Tibial nerve (tissue), 4 donors: ENCODE measurements at regions not wholly inside any gene's neighbourhood (a gene's known extent, or its start where the extent isn't known, plus 50 kb on each side); places are given as distances from the start of the nearest gene placed in this dataset.

Experiments
- DNase-seq, 2 donors: peaks; one replicate each; pipeline ENCODE4 v3.0.0-alpha.2; 2019; ENCODE audit warnings: low spot score in 2 of 2
- H3K27ac ChIP-seq, 4 donors: fragments of 200-600 bp; sonication (generic) in 3 of 4; one replicate each; pipeline ENCODE4 v1.5.1; 2017 to 2019; ENCODE audit warnings: mild to moderate bottlenecking in 1 of 4
- H3K27me3 ChIP-seq, 2 donors: fragments of 200-600 bp; sonication (generic) in 1 of 2; one replicate each; pipeline versions ENCODE4 v1.5.1 to v1.6.0; 2017 to 2019
- H3K36me3 ChIP-seq, 3 donors: fragments of 200-600 bp; sonication (generic); one replicate each; pipeline ENCODE4 v1.5.1; 2018 to 2019
- H3K4me1 ChIP-seq, 4 donors: fragments of 200-600 bp; sonication (generic) in 3 of 4; one replicate each; pipeline ENCODE4 v1.5.1; 2017 to 2019
- H3K4me3 ChIP-seq, 4 donors: fragments of 200-600 bp; sonication (generic) in 3 of 4; one replicate each; pipeline ENCODE4 v1.5.1; 2017 to 2019; ENCODE audit warnings: mild to moderate bottlenecking in 1 of 4, moderate library complexity in 1 of 4
- H3K9me3 ChIP-seq, 4 donors: fragments of 200-600 bp; sonication (generic) in 3 of 4; one replicate each; pipeline ENCODE4 v1.5.1; 2017 to 2019
- EP300 ChIP-seq, 2 donors: sonication (generic); formaldehyde crosslinking; IDR thresholded peaks; one replicate each; pipeline ENCODE4 v1.6.1; 2017; ENCODE audit warnings: antibody characterized with exemption in 2 of 2, mild to moderate bottlenecking in 1 of 2
- POLR2A ChIP-seq, 2 donors: fragments of 450-650 bp; IDR thresholded peaks; one replicate each; pipeline ENCODE4 v1.6.1; 2017; ENCODE audit warnings: antibody characterized with exemption in 2 of 2, mild to moderate bottlenecking in 2 of 2, moderate library complexity in 2 of 2
- WGBS, 2 donors: methylation state at CpG; one replicate each; pipeline ENCODE4 v1.1.5; 2018; 5-methylcytosine and 5-hydroxymethylcytosine counted together
- TF ChIP-seq, protein P1 (sequence below), 5 experiments: fragments of 200-600 bp in 3 of 5; fragments of 450-650 bp in 2 of 5; sonication (generic) in 3 of 5; IDR thresholded peaks; one replicate each; pipeline ENCODE4 v1.5.1; 2016 to 2019; ENCODE audit warnings: antibody characterized with exemption in 5 of 5, mild to moderate bottlenecking in 3 of 5, moderate library complexity in 2 of 5

DNA sequence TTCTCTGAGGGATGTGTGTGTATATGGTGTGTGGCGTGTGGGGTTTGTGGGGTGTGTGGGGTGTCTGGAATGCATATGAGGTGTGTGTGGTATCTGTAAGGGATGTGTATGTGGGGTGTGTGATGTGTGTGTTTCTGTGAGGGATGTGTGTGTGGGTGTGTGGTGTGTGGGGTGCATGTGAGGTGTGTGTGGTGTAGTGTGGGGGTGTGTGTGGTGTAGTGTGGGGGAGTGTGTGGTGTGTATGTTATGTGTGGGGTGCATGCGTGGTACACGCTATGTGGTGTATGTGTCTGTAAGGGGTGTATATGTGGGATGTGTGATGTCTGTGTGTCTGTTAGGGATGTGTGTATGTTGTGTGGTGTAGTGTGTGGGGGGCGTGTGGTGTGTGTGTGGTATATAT is 300.0 kb downstream of the FGF9 start:
- TF ChIP-seq, protein P1, sequence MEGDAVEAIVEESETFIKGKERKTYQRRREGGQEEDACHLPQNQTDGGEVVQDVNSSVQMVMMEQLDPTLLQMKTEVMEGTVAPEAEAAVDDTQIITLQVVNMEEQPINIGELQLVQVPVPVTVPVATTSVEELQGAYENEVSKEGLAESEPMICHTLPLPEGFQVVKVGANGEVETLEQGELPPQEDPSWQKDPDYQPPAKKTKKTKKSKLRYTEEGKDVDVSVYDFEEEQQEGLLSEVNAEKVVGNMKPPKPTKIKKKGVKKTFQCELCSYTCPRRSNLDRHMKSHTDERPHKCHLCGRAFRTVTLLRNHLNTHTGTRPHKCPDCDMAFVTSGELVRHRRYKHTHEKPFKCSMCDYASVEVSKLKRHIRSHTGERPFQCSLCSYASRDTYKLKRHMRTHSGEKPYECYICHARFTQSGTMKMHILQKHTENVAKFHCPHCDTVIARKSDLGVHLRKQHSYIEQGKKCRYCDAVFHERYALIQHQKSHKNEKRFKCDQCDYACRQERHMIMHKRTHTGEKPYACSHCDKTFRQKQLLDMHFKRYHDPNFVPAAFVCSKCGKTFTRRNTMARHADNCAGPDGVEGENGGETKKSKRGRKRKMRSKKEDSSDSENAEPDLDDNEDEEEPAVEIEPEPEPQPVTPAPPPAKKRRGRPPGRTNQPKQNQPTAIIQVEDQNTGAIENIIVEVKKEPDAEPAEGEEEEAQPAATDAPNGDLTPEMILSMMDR (IDR thresholded peaks at IDR 0.05) = no peak
- TF ChIP-seq EP300 (IDR thresholded peaks at IDR 0.05) (no peak), POLR2A (IDR thresholded peaks at IDR 0.05) (no peak)
- 93 to 96% methylated on average over 4 of the region's 4 CpGs for WGBS, 2 donors

DNA sequence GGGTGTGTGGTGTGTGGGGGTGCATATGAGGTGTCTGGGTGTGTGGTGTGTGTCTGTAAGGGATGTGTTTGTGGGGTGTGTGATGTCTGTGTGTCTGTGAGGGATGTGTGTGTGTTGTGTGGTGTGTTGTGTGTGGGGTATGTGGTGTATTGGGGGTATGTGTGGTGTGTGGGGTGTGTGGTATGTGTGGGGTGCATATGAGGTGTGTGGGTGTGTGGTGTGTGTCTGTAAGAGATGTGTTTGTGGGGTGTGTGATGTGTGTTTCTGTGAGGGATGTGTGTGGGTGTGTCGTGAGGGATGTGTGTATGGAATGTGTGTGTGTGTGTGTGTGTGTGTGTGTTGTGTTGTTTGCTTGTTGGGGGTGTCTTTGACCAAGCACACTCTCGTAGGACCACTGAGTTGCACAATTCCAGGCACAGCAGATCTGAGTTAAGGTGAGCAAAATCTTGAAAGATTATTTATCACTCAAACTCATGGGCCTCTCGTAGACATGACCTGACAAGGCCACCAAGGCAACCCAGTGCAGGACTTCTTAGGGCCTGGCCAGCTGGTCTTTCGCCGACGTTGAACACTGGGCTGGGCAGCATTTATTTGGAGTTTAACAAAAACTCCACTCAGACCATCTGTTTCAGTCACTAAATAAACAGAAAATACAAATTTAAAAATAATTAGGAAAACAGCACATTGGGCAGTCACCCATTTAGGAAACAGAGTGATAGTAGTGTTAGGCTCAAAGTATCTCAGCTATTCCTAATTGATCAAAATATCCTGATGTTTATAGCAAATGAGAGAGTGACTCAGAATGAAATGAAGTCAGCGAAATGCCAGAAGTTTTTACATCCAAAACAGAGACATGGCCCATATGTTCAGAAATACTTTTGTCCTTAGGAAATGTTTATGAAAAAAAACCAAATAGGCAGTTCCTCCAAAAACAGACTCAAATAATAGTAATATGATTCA is 301.1 kb downstream of the FGF9 start:
- TF ChIP-seq, protein P1 (IDR thresholded peaks at IDR 0.05) = no peak
- TF ChIP-seq POLR2A (IDR thresholded peaks at IDR 0.05) = no peak
- TF ChIP-seq EP300 (IDR thresholded peaks at IDR 0.05) = no peak

More for the DNA sequence above, 300.0 kb downstream of the FGF9 start:
- Histone ChIP-seq H3K4me1 (no peaks in the 10 kb centered on the region), H3K36me3 (no peaks in the 10 kb centered on the region), H3K27me3 (no peaks in the 10 kb centered on the region), H3K9me3 (no peaks in the 10 kb centered on the region), H3K4me3 (no peak overlapping the region), H3K27ac (no peak overlapping the region)
- no peak for DNase-seq

DNA sequence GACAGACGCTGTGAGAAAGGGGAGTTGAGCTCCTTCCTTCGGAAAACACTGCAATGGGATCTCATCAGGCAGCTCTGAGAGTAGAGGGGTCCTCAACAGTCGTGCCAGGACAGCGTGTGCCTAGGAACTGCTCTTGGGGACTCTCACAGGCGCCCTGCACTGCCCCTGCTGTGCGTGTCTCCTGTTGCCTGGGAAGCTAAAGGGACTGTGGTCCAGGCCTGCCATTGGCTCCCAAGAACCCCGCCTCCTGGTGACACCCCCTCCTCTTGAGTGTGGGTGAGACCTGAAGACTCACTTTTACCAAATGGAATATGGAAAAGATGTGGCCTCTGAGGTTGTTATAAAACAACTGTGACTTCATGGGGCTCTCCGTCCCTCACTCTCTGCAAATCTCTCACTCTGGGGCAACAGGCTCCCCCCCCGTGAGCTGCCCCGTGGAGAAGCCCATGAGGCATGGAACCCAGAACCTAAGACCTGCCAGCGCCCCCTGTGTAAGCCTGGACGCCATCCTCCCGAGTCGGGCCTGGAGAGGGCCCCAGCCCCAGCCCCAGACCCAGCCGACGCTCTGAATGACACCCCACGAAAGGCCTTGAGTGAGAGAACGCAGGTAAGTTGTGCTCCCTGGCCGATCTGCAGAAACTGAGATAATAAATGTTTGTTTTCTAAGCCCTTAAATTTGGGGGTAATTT is 302.7 kb downstream of the FGF9 start:
- Histone ChIP-seq H3K4me1 (no peaks in the 10 kb centered on the region), H3K27ac (no peak overlapping the region), H3K36me3 (no peaks in the 10 kb centered on the region), H3K4me3 (no peak overlapping the region), H3K27me3 (no peaks in the 10 kb centered on the region), H3K9me3 (no peaks in the 10 kb centered on the region)
- no peak for DNase-seq
- 90 to 93% methylated on average over 17 to 19 of the region's 19 CpGs for WGBS, 2 donors
- TF ChIP-seq EP300 (IDR thresholded peaks at IDR 0.05) (no peak), POLR2A (IDR thresholded peaks at IDR 0.05) (no peak)
- TF ChIP-seq, protein P1 (IDR thresholded peaks at IDR 0.05) = no peak

More for the DNA sequence above, 301.1 kb downstream of the FGF9 start:
- Histone ChIP-seq H3K9me3 (no peaks in the 10 kb centered on the region), H3K27me3 (no peaks in the 10 kb centered on the region), H3K4me3 (no peak overlapping the region), H3K27ac (no peak overlapping the region), H3K36me3 (no peaks in the 10 kb centered on the region), H3K4me1 (no peaks in the 10 kb centered on the region)
- no peak for DNase-seq
- 47 to 50% methylated on average over 7 of the region's 7 CpGs for WGBS, 2 donors

DNA sequence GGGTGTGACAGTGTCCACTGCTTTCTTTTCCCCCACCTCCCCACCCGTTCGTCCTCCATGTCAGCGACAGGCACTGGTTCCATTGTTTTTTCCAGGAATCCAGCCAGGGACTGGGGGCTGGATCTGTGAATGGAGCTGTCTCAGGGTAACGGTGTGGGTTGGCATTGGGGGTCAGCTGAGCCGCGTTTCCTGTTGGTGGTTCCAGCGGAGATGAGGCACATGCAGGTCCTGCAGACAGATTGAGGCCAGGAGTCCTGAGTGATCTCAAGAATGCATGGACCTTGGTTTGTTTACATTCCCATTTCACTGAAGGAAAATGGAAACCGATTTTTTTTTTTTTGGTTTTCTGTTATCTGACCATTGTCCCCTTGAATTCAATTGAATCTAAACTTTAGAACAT is 303.9 kb downstream of the FGF9 start:
- no peaks in the 10 kb centered on the region for H3K36me3 ChIP-seq
- WGBS, 2 donors = 68 to 72% methylated on average over 8 of the region's 8 CpGs
- no peak for TF ChIP-seq EP300 (IDR thresholded peaks at IDR 0.05)
- TF ChIP-seq, protein P1 (IDR thresholded peaks at IDR 0.05) = no peak
- H3K9me3 ChIP-seq = no peaks in the 10 kb centered on the region
- DNase-seq = no peak
- H3K4me3 ChIP-seq = no peak overlapping the region
- H3K4me1 ChIP-seq = no peaks in the 10 kb centered on the region
- H3K27ac ChIP-seq = no peak overlapping the region
- no peaks in the 10 kb centered on the region for H3K27me3 ChIP-seq

DNA sequence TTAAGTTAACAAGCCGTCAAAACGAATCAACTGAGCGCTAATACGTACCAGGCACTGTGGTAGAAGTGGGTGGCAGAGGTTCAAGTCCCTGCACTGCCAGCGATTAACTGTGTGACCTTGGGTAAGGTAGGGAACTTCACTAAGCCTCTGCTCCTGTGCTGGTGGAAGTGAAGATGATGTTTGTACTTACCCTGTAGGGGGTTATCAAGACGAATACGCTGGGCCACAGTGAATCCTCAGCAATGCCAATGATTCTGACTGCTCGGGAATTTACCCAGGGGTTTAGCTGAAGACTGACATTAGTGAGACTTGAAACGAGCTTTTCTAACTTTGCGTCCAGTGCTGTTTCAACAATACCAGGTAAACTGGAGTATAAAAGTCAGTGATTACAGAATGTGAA is 305.3 kb downstream of the FGF9 start:
- no peak for TF ChIP-seq POLR2A (IDR thresholded peaks at IDR 0.05)
- TF ChIP-seq, protein P1 (IDR thresholded peaks at IDR 0.05) = no peak
- no peak for TF ChIP-seq EP300 (IDR thresholded peaks at IDR 0.05)
- H3K27me3 ChIP-seq = no peaks in the 10 kb centered on the region
- H3K4me1 ChIP-seq = no peaks in the 10 kb centered on the region
- no peak overlapping the region for H3K27ac ChIP-seq
- H3K9me3 ChIP-seq = no peaks in the 10 kb centered on the region
- no peak for DNase-seq
- no peaks in the 10 kb centered on the region for H3K36me3 ChIP-seq
- no peak overlapping the region for H3K4me3 ChIP-seq
- WGBS, 2 donors = 91% methylated on average over 10 of the region's 10 CpGs
